ENCODE measurements at regions not wholly inside any gene's neighbourhood (a gene's known extent, or its start where the extent isn't known, plus 50 kb on each side); places are given as distances from the start of the nearest gene placed in this dataset.

DNA sequence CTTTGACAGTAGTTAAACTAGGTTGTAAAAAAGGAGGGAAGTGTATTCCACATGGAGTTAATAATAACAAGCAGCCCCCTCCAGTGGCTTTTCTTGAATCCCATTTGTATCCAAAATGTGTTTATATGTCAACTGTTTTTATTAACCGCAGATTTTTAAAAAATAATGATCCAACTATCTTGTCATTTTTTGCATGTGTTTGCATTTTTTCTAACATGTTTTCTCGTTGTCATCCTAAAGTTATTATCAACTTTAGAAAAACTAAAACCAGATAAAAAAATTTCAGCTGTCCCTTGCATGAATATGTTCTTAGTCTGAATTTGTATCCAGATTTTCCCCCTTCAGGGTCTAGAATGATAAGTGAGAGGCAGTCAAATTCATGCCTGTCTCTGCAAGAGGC, 1063.3 kb downstream of the BCL11A start:
- TF ChIP-seq ZNF384 (IDR thresholded peaks at IDR 0.05) (no peak), SUZ12 (IDR thresholded peaks at IDR 0.05) (no peak), SP1 (IDR thresholded peaks at IDR 0.05) (no peak)

All from HEK293T (cell line).